SU-DHL-6 (cell line): ENCODE measurements at regions not wholly inside any gene's neighbourhood (a gene's known extent, or its start where the extent isn't known, plus 50 kb on each side); places are given as distances from the start of the nearest gene placed in this dataset.

Source experiments
- CTCF ChIP-seq: fragments of 200-600 bp; sonication (generic); IDR thresholded peaks from one replicate; pipeline ENCODE4 v1.5.1; 2017; ENCODE audit warnings: antibody characterized with exemption, mild to moderate bottlenecking, low read length, moderate library complexity; ENCODE audit not compliant: insufficient read depth, poor library complexity, severe bottlenecking
- EZH2phosphoT487 ChIP-seq: fragments of 200-600 bp; sonication (generic), shearing (Covaris generic); conservative IDR thresholded peaks from 2 replicates; pipeline ENCODE4 v1.6.1; 2018; ENCODE audit warnings: mild to moderate bottlenecking, antibody characterized with exemption, low read length, moderate library complexity, mixed read lengths

- no peak for TF ChIP-seq CTCF
- no peak for TF ChIP-seq EZH2phosphoT487
Measured at GRCh38 chr18:29912351-29912750, 1130.2 kb downstream of the DSC3 start.
